ENCODE measurements at regions not wholly inside any gene's neighbourhood (a gene's known extent, or its start where the extent isn't known, plus 50 kb on each side); places are given as distances from the start of the nearest gene placed in this dataset.

GRCh38 chr3:18135060-18135814 lies 289.9 kb downstream of the SATB1 start:
- DNase-seq (ENCODE audit: extremely low spot score, unreplicated experiment): no peak
- H3K4me3 Mint-ChIP-seq: no peak overlapping the region

GRCh38 chr3:18134386-18135059 lies 290.6 kb downstream of the SATB1 start:
- Mint-ChIP-seq H3K4me3 (peak overlapping the region; percentile 7), H3K27me3 (no peaks in the 10 kb centered on the region), H3K4me1 (ENCODE audit: unreplicated experiment) (peaks cover 7% of the 10 kb centered on the region), H3K9me3 (peaks cover 11% of the 10 kb centered on the region), H3K27ac (peak overlapping the region; percentile 86), H3K36me3 (peaks cover 4% of the 10 kb centered on the region)
- no peak for DNase-seq (ENCODE audit: extremely low spot score, unreplicated experiment)
- no peak for TF ChIP-seq CTCF (conservative IDR thresholded peaks at IDR 0.05)

More at GRCh38 chr3:18135060-18135814, 289.9 kb downstream of the SATB1 start:
- Mint-ChIP-seq H3K27ac (peak overlapping the region; percentile 86), H3K9me3 (peaks cover 11% of the 10 kb centered on the region), H3K27me3 (no peaks in the 10 kb centered on the region), H3K4me1 (ENCODE audit: unreplicated experiment) (peaks cover 7% of the 10 kb centered on the region), H3K36me3 (peaks cover 4% of the 10 kb centered on the region)
- no peak for TF ChIP-seq CTCF (conservative IDR thresholded peaks at IDR 0.05)

- H3K4me3 Mint-ChIP-seq: no peak overlapping the region
- DNase-seq (ENCODE audit: extremely low spot score, unreplicated experiment): no peak
- peaks cover 7% of the 10 kb centered on the region for H3K4me1 Mint-ChIP-seq (ENCODE audit: unreplicated experiment)
- TF ChIP-seq CTCF (conservative IDR thresholded peaks at IDR 0.05): no peak
- peaks cover 4% of the 10 kb centered on the region for H3K36me3 Mint-ChIP-seq
- H3K9me3 Mint-ChIP-seq: peaks cover 11% of the 10 kb centered on the region
- peak overlapping the region; percentile 11 for H3K27ac Mint-ChIP-seq
- H3K27me3 Mint-ChIP-seq: no peaks in the 10 kb centered on the region
Measured at GRCh38 chr3:18132991-18133390, 292.1 kb downstream of the SATB1 start.

- H3K27ac Mint-ChIP-seq: no peak overlapping the region
- no peaks in the 10 kb centered on the region for H3K27me3 Mint-ChIP-seq
- H3K36me3 Mint-ChIP-seq: no peaks in the 10 kb centered on the region
- no peak for DNase-seq (ENCODE audit: extremely low spot score, unreplicated experiment)
- no peak overlapping the region for H3K4me3 Mint-ChIP-seq
- peaks cover 5% of the 10 kb centered on the region for H3K9me3 Mint-ChIP-seq
- no peaks in the 10 kb centered on the region for H3K4me1 Mint-ChIP-seq (ENCODE audit: unreplicated experiment)
- no peak for TF ChIP-seq CTCF (conservative IDR thresholded peaks at IDR 0.05)
Measured at GRCh38 chr3:18127859-18128681, 297.1 kb downstream of the SATB1 start.

GRCh38 chr3:18127174-18127858 lies 297.8 kb downstream of the SATB1 start:
- TF ChIP-seq CTCF (conservative IDR thresholded peaks at IDR 0.05): no peak
- Mint-ChIP-seq H3K4me3 (no peak overlapping the region), H3K27me3 (no peaks in the 10 kb centered on the region), H3K4me1 (ENCODE audit: unreplicated experiment) (no peaks in the 10 kb centered on the region), H3K9me3 (peaks cover 9% of the 10 kb centered on the region), H3K27ac (no peak overlapping the region), H3K36me3 (no peaks in the 10 kb centered on the region)
- no peak for DNase-seq (ENCODE audit: extremely low spot score, unreplicated experiment)
